H1 (cell line): ENCODE measurements at regions not wholly inside any gene's neighbourhood (a gene's known extent, or its start where the extent isn't known, plus 50 kb on each side); places are given as distances from the start of the nearest gene placed in this dataset.

Experiments used
- CBX8 ChIP-seq: fragments of 300-800, 300-1000 bp; sonication (generic); IDR thresholded peaks from 2 replicates; pipeline ENCODE4 v1.7.1; 2016; ENCODE audit warnings: low read depth, low read length, borderline replicate concordance
- EGR1 ChIP-seq: IDR thresholded peaks from 2 replicates; pipeline ENCODE4 v1.6.1; 2011; ENCODE audit warnings: low read depth, low read length, borderline replicate concordance
- JUN ChIP-seq: IDR thresholded peaks from 2 replicates; pipeline ENCODE4 v1.6.1; 2011; ENCODE audit warnings: low read depth, mild to moderate bottlenecking, improper control_type of control experiment, low read length
- RAD21 ChIP-seq, 2 experiments: IDR thresholded peaks in 1 of 2; conservative IDR thresholded peaks in 1 of 2; 2 replicates each; pipeline ENCODE4 v1.6.1; 2011; ENCODE audit warnings: low read depth in 2 of 2, low read length in 2 of 2, improper control_type of control experiment in 1 of 2, inconsistent platforms in 1 of 2, mild to moderate bottlenecking in 1 of 2, moderate library complexity in 1 of 2
- SAP30 ChIP-seq: fragments of 300-600 bp; sonication (generic); IDR thresholded peaks from 2 replicates; pipeline ENCODE4 v1.7.1; 2012; ENCODE audit warnings: low read length, moderate library complexity, mild to moderate bottlenecking, inconsistent platforms; ENCODE audit not compliant: insufficient read depth, insufficient replicate concordance
- TF ChIP-seq, protein P1 (sequence below), 3 experiments: IDR thresholded peaks; 1 replicate in 2 of 3; 2 replicates in 1 of 3; pipeline versions ENCODE4 v1.5.1 to v1.6.1; 2011; ENCODE audit warnings: low read length in 3 of 3, mild to moderate bottlenecking in 3 of 3, inconsistent platforms in 2 of 3, low read depth in 1 of 3, moderate library complexity in 1 of 3; ENCODE audit not compliant: insufficient read depth in 1 of 3; ENCODE audit errors: control extremely low read depth in 1 of 3
- TF ChIP-seq, protein P2 (sequence below): IDR thresholded peaks from 2 replicates; pipeline ENCODE4 v1.6.1; 2012; ENCODE audit warnings: inconsistent platforms

DNA sequence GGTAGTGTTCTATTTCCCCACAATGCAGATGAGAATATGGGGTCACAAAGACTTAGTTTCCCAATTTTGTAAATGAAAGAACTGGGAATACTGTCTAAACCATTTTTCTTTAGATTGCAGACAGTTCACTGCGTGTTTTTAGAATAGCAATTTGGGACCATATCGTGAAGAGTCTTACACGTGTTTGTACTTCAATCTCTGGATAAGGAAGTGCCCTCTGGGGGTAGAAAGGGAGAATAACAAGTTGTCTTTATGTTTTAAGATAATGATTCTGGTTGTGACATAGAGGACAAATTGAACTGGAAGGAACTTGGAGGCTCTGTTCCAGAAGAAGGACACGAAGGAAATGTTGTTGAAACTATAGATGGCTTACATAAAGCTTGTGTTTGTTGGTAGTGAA, 457.7 kb downstream of the CBLN2 start (continued):
- TF ChIP-seq, protein P1, sequence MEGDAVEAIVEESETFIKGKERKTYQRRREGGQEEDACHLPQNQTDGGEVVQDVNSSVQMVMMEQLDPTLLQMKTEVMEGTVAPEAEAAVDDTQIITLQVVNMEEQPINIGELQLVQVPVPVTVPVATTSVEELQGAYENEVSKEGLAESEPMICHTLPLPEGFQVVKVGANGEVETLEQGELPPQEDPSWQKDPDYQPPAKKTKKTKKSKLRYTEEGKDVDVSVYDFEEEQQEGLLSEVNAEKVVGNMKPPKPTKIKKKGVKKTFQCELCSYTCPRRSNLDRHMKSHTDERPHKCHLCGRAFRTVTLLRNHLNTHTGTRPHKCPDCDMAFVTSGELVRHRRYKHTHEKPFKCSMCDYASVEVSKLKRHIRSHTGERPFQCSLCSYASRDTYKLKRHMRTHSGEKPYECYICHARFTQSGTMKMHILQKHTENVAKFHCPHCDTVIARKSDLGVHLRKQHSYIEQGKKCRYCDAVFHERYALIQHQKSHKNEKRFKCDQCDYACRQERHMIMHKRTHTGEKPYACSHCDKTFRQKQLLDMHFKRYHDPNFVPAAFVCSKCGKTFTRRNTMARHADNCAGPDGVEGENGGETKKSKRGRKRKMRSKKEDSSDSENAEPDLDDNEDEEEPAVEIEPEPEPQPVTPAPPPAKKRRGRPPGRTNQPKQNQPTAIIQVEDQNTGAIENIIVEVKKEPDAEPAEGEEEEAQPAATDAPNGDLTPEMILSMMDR (IDR thresholded peaks at IDR 0.05; ENCODE audit: control extremely low read depth in 1 of 3, insufficient read depth in 1 of 3, low read depth in 1 of 3, low read length in 3 of 3) = peak in 1 of 3 experiments; percentile 39; a peak in 1 of 4 replicates
- peak in 1 of 2 experiments; percentile 31; a peak in 2 of 4 replicates for TF ChIP-seq RAD21 (IDR thresholded peaks at IDR 0.05 in 1 of 2, conservative IDR thresholded peaks at IDR 0.05 in 1 of 2; ENCODE audit: low read depth in 2 of 2, low read length in 2 of 2)
- no peak for TF ChIP-seq EGR1
- TF ChIP-seq, protein P2, sequence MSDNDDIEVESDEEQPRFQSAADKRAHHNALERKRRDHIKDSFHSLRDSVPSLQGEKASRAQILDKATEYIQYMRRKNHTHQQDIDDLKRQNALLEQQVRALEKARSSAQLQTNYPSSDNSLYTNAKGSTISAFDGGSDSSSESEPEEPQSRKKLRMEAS = peak; percentile 52; the same call in 1 of the 2 replicates
- TF ChIP-seq JUN = no peak
- TF ChIP-seq CBX8 = no peak
- no peak for TF ChIP-seq SAP30
